ENCODE measurements at regions not wholly inside any gene's neighbourhood (a gene's known extent, or its start where the extent isn't known, plus 50 kb on each side); places are given as distances from the start of the nearest gene placed in this dataset.

DNA sequence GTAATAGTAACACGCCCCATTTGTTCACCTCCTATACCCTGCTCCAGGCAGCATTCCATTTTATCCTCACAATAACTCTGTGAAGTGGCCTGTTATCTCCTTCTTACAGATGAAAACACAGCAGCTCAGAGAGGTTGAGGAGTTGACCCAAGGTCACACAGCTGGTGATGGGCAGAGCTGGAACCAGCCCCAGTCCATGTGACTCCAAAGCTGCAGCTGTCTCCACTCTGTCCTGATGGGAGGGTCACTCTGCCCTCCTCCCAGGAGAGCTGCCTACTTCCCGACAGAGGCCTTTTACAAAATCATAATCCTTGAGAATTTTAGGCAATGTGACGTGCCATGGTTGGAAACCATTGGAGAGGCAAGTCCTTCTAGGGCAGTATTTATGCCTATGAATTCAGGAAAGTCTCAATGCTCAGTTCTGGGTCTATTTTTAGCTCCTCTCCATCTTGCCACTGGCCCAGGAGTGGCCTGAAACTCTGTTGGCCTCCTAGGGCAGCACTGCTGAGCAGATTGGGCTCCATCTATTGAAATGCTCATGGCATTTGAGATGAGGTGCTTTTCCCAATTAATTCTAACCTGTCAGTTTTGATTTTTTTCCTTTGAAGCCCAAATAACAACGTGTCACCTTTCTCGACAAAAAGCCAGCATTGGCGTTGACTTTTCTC, 50.1 kb upstream of the KCNK12 start:
- no peaks in the 10 kb centered on the region for H3K4me1 Mint-ChIP-seq (ENCODE audit: low read depth, unreplicated experiment)

More for the DNA sequence above, 50.1 kb upstream of the KCNK12 start:
- DNase-seq, result no peak
- H3K9me3 Mint-ChIP-seq (ENCODE audit: low read depth, unreplicated experiment), result no peaks in the 10 kb centered on the region
- no peaks in the 10 kb centered on the region for H3K36me3 Mint-ChIP-seq (ENCODE audit: insufficient read depth, unreplicated experiment)
- no peak overlapping the region for H3K4me3 Mint-ChIP-seq (ENCODE audit: low read depth, unreplicated experiment)
- CTCF ChIA-PET, result no interaction called here
- TF ChIP-seq, protein P1, sequence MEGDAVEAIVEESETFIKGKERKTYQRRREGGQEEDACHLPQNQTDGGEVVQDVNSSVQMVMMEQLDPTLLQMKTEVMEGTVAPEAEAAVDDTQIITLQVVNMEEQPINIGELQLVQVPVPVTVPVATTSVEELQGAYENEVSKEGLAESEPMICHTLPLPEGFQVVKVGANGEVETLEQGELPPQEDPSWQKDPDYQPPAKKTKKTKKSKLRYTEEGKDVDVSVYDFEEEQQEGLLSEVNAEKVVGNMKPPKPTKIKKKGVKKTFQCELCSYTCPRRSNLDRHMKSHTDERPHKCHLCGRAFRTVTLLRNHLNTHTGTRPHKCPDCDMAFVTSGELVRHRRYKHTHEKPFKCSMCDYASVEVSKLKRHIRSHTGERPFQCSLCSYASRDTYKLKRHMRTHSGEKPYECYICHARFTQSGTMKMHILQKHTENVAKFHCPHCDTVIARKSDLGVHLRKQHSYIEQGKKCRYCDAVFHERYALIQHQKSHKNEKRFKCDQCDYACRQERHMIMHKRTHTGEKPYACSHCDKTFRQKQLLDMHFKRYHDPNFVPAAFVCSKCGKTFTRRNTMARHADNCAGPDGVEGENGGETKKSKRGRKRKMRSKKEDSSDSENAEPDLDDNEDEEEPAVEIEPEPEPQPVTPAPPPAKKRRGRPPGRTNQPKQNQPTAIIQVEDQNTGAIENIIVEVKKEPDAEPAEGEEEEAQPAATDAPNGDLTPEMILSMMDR (IDR thresholded peaks at IDR 0.05; ENCODE audit: unreplicated experiment), result no peak
- BruUV-seq (replicated peaks), result no TSS peak
- no peak overlapping the region for H3K27ac Mint-ChIP-seq (ENCODE audit: unreplicated experiment)
- peaks cover 57% of the 10 kb centered on the region for H3K27me3 Mint-ChIP-seq (ENCODE audit: unreplicated experiment)
- intact Hi-C loops (cut with micrococcal nuclease; ENCODE audit: unreplicated experiment), result no loop called here

All from Calu3 (cell line).